BJ (cell line): ENCODE measurements at regions not wholly inside any gene's neighbourhood (a gene's known extent, or its start where the extent isn't known, plus 50 kb on each side); places are given as distances from the start of the nearest gene placed in this dataset.

Experiments
- CTCF ChIA-PET: fragments of 350-600 bp; formaldehyde crosslinking; extraction: SDS; loops from one replicate; lab custom pipeline; 2021; ENCODE audit warnings: antibody characterized with exemption, inconsistent platforms; lab: Yijun Ruan, JAX
- POLR2A ChIA-PET: fragments of 300-600 bp; sonication (Branson Sonifier 250); formaldehyde crosslinking; extraction: SDS; loops from one replicate; lab custom pipeline; 2021; ENCODE audit warnings: antibody characterized with exemption; lab: Charles Lee
- DNase-seq: peaks from one replicate; pipeline ENCODE4 v3.0.0-alpha.2; 2011; ENCODE audit warnings: low read depth
- H3K27me3 ChIP-seq: 2 replicates; pipeline ENCODE4 v1.6.0; 2011; ENCODE audit warnings: low read length; ENCODE audit not compliant: control insufficient read depth, insufficient read depth
- H3K36me3 ChIP-seq: 2 replicates; pipeline ENCODE4 v1.5.1; 2011; ENCODE audit warnings: low read length; ENCODE audit not compliant: control insufficient read depth, insufficient read depth
- H3K4me3 ChIP-seq: 2 replicates; pipeline ENCODE4 v1.5.1; 2011; ENCODE audit warnings: low read depth, mild to moderate bottlenecking, control low read depth, low read length
- TF ChIP-seq, protein P1 (sequence below): IDR thresholded peaks from 2 replicates; pipeline ENCODE4 v1.5.1; 2011; ENCODE audit warnings: low read depth, mild to moderate bottlenecking, control low read depth, inconsistent platforms, low read length, moderate library complexity; ENCODE audit not compliant: insufficient read depth

DNA sequence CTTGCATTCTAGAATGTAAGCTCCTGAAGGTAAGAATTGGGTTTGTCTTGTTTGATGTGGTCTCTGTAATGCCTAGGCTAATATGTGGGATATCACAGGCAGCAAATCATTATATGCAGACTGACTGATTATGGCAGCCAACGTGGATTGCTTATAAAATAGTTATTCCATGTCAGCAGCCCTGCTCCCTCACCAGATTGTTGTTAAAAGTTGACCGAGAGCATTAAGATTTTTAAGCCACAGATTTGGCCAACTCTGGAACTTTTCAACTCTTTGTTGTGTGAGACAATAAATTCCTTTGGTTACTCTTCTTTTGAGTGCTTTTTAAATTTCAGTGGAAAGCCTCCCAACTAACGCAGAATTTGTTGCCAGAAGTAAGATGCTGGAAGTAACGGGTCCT, 92.6 kb upstream of the FAM216B start:
- ChIA-PET CTCF (no interaction called here), POLR2A (no interaction called here)
- DNase-seq = no peak
- H3K36me3 ChIP-seq = no peaks in the 10 kb centered on the region
- TF ChIP-seq, protein P1, sequence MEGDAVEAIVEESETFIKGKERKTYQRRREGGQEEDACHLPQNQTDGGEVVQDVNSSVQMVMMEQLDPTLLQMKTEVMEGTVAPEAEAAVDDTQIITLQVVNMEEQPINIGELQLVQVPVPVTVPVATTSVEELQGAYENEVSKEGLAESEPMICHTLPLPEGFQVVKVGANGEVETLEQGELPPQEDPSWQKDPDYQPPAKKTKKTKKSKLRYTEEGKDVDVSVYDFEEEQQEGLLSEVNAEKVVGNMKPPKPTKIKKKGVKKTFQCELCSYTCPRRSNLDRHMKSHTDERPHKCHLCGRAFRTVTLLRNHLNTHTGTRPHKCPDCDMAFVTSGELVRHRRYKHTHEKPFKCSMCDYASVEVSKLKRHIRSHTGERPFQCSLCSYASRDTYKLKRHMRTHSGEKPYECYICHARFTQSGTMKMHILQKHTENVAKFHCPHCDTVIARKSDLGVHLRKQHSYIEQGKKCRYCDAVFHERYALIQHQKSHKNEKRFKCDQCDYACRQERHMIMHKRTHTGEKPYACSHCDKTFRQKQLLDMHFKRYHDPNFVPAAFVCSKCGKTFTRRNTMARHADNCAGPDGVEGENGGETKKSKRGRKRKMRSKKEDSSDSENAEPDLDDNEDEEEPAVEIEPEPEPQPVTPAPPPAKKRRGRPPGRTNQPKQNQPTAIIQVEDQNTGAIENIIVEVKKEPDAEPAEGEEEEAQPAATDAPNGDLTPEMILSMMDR = no peak
- H3K27me3 ChIP-seq = no peaks in the 10 kb centered on the region
- H3K4me3 ChIP-seq = no peak overlapping the region

- peak; percentile 37 for DNase-seq
- Histone ChIP-seq H3K36me3 (no peaks in the 10 kb centered on the region), H3K27me3 (no peaks in the 10 kb centered on the region), H3K4me3 (no peak overlapping the region)
- TF ChIP-seq, protein P1 = no peak
- CTCF ChIA-PET = interaction anchor here (0.6 kb wide), 1 partner anchor 12 kb away, joined by 3 read pairs; no protein-coding TSS in a partner anchor
- POLR2A ChIA-PET = no interaction called here
These were observed 85.2 kb upstream of the FAM216B start for GRCh38 chr13:42696191-42696590.

GRCh38 chr13:42699912-42700311, 81.5 kb upstream of the FAM216B start:
- Histone ChIP-seq H3K4me3 (no peak overlapping the region), H3K36me3 (no peaks in the 10 kb centered on the region), H3K27me3 (0 out of 2 replicates have a peak, but pooled peaks cover 1% of the 10 kb centered on the region)
- no peak for DNase-seq
- POLR2A ChIA-PET = no interaction called here
- CTCF ChIA-PET = interaction anchor here (1.2 kb wide), 1 partner anchor 10 kb away, joined by 3 read pairs; no protein-coding TSS in a partner anchor
- TF ChIP-seq, protein P1 = no peak

DNA sequence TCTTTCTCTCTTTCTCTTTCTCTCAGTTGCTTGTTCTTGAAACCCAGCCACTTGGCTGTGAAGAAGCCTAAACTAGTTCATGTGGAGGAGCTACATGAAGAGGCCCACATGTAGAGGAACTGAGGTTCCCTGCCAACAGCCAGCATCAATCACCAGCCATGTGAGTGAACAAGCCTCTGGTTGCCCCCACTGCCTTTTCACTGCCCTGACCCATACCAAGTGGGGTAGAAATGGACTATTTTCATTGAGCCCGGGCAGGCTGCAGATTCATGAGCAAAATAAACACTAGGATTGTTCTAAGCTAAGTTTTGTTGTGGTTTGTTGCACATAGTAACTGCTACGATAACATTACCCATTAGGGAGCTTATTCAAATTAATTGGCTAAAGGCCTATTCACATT, 78.7 kb upstream of the FAM216B start:
- CTCF ChIA-PET = no interaction called here
- H3K36me3 ChIP-seq = no peaks in the 10 kb centered on the region
- no peak for DNase-seq
- POLR2A ChIA-PET = no interaction called here
- 0 out of 2 replicates have a peak, but pooled peaks cover 1% of the 10 kb centered on the region for H3K27me3 ChIP-seq
- TF ChIP-seq, protein P1 = no peak
- no peak overlapping the region for H3K4me3 ChIP-seq

- no peak for DNase-seq
- TF ChIP-seq, protein P1 = no peak
- Histone ChIP-seq H3K36me3 (no peaks in the 10 kb centered on the region), H3K4me3 (no peak overlapping the region), H3K27me3 (0 out of 2 replicates have a peak, but pooled peaks cover 1% of the 10 kb centered on the region)
- POLR2A ChIA-PET = no interaction called here
- CTCF ChIA-PET = interaction anchor here (0.9 to 1.0 kb wide), 2 partner anchors 25 to 29 kb away, joined by 3 read pairs; no protein-coding TSS in a partner anchor
These were observed 77.6 kb upstream of the FAM216B start for GRCh38 chr13:42703740-42704139.
